HT-29 (cell line): ENCODE measurements at regions not wholly inside any gene's neighbourhood (a gene's known extent, or its start where the extent isn't known, plus 50 kb on each side); places are given as distances from the start of the nearest gene placed in this dataset.
"Not testable (repeated sequence)": the region's sequence is repeated elsewhere in the genome, so short reads cannot be mapped to it uniquely, and the experiment has no call there.

ENCODE experiments used
- DNase-seq: peaks from one replicate; pipeline ENCODE4 v3.0.0-alpha.2; 2015; ENCODE audit warnings: low spot score

- no peak for DNase-seq
Measured at GRCh38 chrX:137882960-137883359, 317.0 kb downstream of the ZIC3 start.

- DNase-seq: not testable (repeated sequence)
Measured at GRCh38 chrX:137884813-137885212, 318.9 kb downstream of the ZIC3 start.

GRCh38 chrX:137891431-137891830 is 325.5 kb downstream of the ZIC3 start:
- DNase-seq: no peak

DNA sequence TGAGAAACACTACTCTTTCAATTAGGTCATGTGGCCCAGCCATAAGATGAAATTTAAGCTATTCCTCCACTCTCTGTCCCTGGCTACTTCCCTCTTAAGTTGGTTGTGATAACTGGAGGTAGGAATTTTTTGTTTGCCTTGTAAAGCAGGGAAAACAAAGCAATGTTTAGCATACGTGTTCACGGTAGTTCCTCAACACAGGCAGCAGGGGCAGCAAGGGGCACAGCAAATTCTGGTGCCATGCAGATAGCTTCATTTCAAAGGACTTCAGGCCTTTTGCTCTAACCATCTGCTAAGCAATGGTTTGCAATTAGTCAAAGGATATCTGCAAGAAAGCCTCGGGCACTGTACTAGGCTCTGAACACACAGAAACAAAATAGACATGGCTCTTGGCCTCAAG is 330.2 kb downstream of the ZIC3 start:
- DNase-seq: peak; percentile 1

GRCh38 chrX:137915466-137915865 is 349.5 kb downstream of the ZIC3 start:
- no peak for DNase-seq

GRCh38 chrX:137916090-137916746 is 350.3 kb downstream of the ZIC3 start:
- no peak for DNase-seq

- peak; percentile 43 for DNase-seq
Measured at GRCh38 chrX:137926090-137926489, 360.2 kb downstream of the ZIC3 start.

DNA sequence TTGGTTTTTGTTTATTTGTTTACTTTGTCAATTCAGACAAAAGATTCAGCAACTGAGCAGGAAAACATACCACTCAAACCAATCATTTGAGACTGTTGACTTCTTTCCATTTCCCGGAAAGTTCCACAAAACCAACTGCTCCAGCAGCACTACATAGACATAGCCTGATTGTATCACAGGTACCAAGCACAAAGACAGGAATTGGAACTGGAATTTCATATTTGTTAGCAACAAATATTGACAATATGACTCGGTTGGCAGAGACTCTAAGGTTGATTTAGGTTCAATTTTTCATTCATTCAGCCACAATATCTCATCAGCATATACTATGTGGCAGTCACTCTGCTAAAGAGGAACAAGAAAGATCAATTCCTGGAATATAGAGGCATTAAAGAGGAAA is 364.0 kb downstream of the ZIC3 start:
- DNase-seq: no peak

DNA sequence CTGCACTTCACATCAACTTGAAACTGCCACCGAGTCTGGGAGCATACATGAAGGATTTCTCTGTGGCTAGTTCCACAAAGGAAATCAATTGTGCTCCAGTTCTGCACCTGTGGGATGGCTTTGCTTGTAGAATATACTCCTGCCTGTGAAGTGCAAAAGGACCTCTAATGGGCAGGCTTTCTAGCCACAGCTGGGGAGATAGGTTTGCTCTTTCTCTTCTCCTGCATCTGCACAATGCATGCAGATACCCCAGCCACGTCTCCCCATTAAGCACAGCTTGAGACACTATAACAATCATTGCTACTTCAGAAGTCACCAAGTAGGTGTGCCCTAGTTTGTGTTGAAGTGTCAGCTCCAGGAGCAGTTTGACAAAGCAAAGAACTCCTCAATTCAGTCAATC is 364.6 kb downstream of the ZIC3 start:
- DNase-seq: no peak

DNA sequence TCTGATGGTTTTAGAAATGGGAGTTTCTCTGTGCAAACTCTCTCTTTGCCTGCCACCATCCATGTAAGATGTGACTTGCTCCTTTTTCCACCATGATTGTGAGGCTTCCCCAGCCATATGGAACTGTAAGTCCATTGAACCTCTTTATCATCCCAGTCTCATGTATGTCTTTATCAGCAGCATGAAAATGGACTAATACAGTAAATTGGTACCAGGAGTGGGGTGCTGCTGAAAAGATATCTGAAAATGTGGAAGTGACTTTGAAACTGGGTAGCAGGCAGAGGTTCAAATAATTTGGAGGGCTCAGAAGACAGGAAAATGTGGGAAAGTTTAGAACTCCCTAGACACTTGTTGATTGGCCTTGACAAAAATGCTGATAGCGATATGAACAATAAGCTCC is 368.3 kb downstream of the ZIC3 start:
- not testable (repeated sequence) for DNase-seq

DNA sequence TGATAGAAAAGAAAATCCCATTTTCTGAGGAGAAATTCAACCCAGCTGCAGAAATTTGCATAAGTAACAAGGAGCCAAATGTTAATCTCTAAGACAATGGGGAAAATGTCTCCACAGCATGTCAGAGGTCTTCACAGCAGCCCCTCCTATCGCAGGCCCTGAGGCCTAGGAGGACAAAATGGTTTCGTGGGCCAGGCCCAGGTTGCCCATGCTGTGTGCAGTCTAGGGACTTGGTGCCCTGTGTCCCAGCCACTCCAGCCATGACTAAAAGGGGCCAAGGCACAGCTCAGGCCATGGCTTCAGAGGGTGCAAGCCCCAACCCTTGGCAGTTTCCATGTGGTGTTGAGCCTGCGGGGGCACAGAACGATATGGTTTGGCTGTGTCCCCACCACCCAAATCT is 369.0 kb downstream of the ZIC3 start:
- DNase-seq: not testable (repeated sequence)

DNA sequence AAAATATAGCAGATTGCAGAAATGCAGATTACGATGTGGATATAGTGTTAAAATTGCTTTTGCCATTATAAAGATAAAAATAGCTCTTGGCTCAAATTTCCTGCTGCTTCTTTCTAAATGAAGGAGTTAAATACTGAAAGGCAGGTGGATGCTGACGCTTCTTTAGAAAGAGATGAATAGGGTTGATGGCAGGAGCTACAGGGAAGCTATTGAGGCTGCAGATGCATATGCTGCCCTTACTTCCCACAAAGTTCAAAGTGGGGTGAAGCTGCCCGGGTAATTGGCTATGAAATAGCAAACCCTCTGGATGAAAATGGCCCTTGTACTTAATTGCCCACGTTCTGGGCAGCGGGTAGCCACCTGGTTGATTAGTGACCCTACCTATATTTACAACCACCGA is 379.5 kb downstream of the ZIC3 start:
- no peak for DNase-seq

DNA sequence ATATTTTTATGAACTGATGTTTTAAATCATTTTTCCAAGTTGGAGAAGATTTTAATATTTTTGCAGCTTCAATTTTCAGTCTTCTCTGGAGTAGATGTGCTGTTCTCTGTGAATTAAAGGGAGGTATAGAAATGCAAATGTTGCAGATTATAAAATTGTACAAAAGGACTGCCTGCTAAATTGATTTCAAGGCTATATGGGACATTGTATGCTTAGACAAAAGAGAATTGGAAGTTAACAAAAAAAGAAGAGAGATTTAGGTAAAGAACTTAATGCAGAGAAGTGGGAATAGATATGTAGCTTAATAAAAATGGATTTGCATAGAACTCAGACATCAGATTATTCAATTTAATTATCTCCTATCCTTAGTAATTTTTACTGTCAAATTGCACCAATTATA is 403.3 kb downstream of the ZIC3 start:
- DNase-seq: no peak

DNA sequence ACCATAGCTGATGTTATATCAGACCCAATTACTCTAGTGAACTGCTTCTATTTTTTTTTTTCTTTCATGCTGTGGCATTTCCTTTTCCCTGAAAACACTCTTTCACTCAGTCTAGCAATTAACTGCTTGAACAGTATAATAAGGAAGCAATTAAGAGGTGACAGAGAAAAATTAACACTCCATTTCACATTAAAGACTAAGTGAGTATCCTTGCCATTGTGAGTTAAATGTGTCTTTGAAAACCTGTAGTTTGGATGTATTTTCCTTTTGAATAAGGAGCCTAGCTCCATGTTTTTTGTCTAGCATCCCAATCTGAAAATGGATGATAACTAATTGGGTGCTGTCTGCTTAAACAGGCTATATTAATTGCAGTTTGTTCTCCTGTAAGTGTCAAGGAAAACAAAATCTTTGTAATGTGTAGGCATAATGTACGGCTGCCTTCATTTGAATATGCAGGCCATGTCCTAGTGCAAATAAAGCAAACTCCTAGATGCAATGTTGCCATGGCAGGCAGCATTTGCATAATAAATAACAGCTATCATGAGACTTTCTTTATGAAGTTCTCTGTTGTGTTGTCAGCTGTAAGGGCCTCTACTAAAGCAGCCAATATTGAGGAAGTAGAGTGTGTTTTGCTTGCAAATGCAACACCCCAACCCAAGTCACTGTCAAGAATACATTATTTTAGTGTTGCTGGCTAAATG is 416.7 kb downstream of the ZIC3 start:
- no peak for DNase-seq

- no peak for DNase-seq
Measured at GRCh38 chrX:137988470-137988869, 422.5 kb downstream of the ZIC3 start.

- DNase-seq: no peak
Measured at GRCh38 chrX:137998619-137999018, 432.7 kb downstream of the ZIC3 start.

GRCh38 chrX:137999071-137999470 is 433.1 kb downstream of the ZIC3 start:
- DNase-seq: no peak

GRCh38 chrX:137999552-137999951 is 433.6 kb downstream of the ZIC3 start:
- DNase-seq: no peak

DNA sequence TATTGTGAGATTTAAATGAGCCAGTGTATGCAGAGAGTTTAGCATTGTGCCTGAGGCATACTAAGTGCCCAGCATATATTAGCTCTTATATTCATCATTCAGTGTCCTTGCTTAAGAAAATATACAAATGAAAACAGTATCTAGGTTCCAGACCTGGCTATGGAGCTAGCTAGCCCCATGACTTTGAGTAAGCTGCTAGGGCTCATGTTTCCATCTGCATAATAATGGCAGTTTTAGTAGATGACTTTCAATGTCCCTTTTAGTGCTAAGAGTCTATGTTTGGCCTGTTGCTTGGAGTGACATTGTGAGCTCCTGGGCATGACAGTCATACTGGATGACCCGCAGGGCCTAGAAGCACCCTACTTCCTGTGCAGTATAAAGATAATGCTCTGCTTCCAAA is 435.3 kb downstream of the ZIC3 start:
- DNase-seq: no peak

- DNase-seq: no peak
Measured at GRCh38 chrX:138006180-138006579, 440.3 kb downstream of the ZIC3 start.

DNA sequence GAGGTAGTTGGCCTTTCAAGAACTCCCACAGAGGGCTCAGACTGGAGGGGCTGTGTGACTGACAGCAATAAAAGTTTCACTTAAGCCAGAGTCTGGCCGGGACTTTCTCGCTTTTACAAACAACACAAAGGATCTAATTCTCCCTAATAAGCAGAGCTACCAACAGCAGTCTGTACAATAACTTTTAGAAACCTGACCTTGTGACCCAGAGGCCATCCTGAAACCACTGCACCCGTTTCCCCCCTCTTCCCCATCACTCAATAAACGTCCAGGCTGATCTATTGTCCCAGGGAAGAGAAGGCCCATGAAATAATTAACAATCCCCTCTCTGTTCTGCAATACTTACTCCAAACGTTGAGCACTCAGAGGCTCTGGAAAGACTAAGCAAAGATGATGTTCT is 442.4 kb downstream of the ZIC3 start:
- no peak for DNase-seq

DNA sequence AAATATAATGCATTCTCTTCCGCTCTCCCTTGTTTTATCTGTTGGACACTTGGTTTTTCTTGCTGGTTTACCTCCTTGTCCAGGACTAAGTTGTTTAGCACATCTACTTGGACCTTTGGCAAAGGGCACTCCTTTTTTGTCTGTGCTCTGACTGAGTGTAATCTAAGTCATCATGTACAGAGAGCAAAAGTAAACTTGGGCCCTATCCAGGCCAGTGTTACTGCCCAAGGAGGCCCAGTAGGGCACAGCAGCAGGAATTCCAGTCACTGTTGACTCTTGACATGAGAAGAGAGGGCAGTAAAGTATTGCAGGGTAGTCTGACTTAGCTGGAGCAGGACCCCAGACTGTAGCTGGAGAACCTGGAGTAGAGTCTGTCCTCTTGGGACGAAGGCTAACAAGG is 445.5 kb downstream of the ZIC3 start:
- DNase-seq: no peak

DNA sequence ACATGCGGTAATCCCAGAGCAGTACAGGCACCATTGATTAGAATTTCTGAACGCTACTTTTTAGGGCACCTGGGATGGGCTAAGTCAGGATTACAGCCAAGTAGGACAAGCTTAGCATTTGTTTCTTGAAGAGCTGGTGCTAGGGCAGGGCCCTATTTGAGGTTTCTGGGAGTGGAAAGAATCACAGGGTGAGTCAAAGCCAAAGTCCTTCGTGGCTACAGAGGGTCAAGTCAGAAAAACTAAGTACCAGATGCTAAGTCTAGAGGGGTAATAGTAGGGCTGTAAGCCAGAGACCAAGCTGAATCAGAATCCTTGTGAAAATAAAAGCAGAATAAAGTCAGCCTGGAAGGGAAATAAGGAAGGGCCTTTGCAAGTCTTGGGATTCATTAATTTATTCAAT is 448.6 kb downstream of the ZIC3 start:
- DNase-seq: no peak
